ENCODE measurements at regions not wholly inside any gene's neighbourhood (a gene's known extent, or its start where the extent isn't known, plus 50 kb on each side); places are given as distances from the start of the nearest gene placed in this dataset.

- no peak overlapping the region for H3K4me3 ChIP-seq (ENCODE audit: low read depth, low read length)
- no peaks in the 10 kb centered on the region for H3K36me3 ChIP-seq (ENCODE audit: control insufficient read depth, insufficient read depth, low read length)
- H3K27ac ChIP-seq (ENCODE audit: low read depth, low read length): no peak overlapping the region
- no peak overlapping the region for H3K9ac ChIP-seq (ENCODE audit: low read depth, low read length)
- no peaks in the 10 kb centered on the region for H3K27me3 ChIP-seq (ENCODE audit: control insufficient read depth, insufficient read depth, low read length)
- no peaks in the 10 kb centered on the region for H3K4me1 ChIP-seq (ENCODE audit: control insufficient read depth, insufficient read depth, low read length)
- no peaks in the 10 kb centered on the region for H3K9me3 ChIP-seq (ENCODE audit: control insufficient read depth, insufficient read depth, low read length)
Observed at GRCh38 chr11:29564486-29564885, 452.3 kb downstream of the KCNA4 start.

GRCh38 chr11:29562183-29562582 lies 454.6 kb downstream of the KCNA4 start:
- Histone ChIP-seq H3K4me3 (ENCODE audit: low read depth, low read length) (no peak overlapping the region), H3K9ac (ENCODE audit: low read depth, low read length) (no peak overlapping the region), H3K27ac (ENCODE audit: low read depth, low read length) (no peak overlapping the region), H3K4me1 (ENCODE audit: control insufficient read depth, insufficient read depth, low read length) (no peaks in the 10 kb centered on the region), H3K36me3 (ENCODE audit: control insufficient read depth, insufficient read depth, low read length) (no peaks in the 10 kb centered on the region), H3K27me3 (ENCODE audit: control insufficient read depth, insufficient read depth, low read length) (no peaks in the 10 kb centered on the region), H3K9me3 (ENCODE audit: control insufficient read depth, insufficient read depth, low read length) (no peaks in the 10 kb centered on the region)

- H3K27ac ChIP-seq (ENCODE audit: low read depth, low read length): no peak overlapping the region
- H3K4me1 ChIP-seq (ENCODE audit: control insufficient read depth, insufficient read depth, low read length): no peaks in the 10 kb centered on the region
- H3K9ac ChIP-seq (ENCODE audit: low read depth, low read length): no peak overlapping the region
- no peaks in the 10 kb centered on the region for H3K36me3 ChIP-seq (ENCODE audit: control insufficient read depth, insufficient read depth, low read length)
- no peaks in the 10 kb centered on the region for H3K9me3 ChIP-seq (ENCODE audit: control insufficient read depth, insufficient read depth, low read length)
- H3K4me3 ChIP-seq (ENCODE audit: low read depth, low read length): no peak overlapping the region
- no peaks in the 10 kb centered on the region for H3K27me3 ChIP-seq (ENCODE audit: control insufficient read depth, insufficient read depth, low read length)
Observed at GRCh38 chr11:29553990-29554389, 462.8 kb downstream of the KCNA4 start.

- Histone ChIP-seq H3K27me3 (ENCODE audit: control insufficient read depth, insufficient read depth, low read length) (no peaks in the 10 kb centered on the region), H3K9me3 (ENCODE audit: control insufficient read depth, insufficient read depth, low read length) (no peaks in the 10 kb centered on the region), H3K4me1 (ENCODE audit: control insufficient read depth, insufficient read depth, low read length) (no peaks in the 10 kb centered on the region), H3K9ac (ENCODE audit: low read depth, low read length) (no peak overlapping the region), H3K4me3 (ENCODE audit: low read depth, low read length) (no peak overlapping the region), H3K27ac (ENCODE audit: low read depth, low read length) (no peak overlapping the region), H3K36me3 (ENCODE audit: control insufficient read depth, insufficient read depth, low read length) (no peaks in the 10 kb centered on the region)
Observed at GRCh38 chr11:29538339-29539036, 478.3 kb downstream of the KCNA4 start.

GRCh38 chr11:29534836-29535235 lies 482.0 kb downstream of the KCNA4 start:
- H3K27me3 ChIP-seq (ENCODE audit: control insufficient read depth, insufficient read depth, low read length): no peaks in the 10 kb centered on the region
- H3K27ac ChIP-seq (ENCODE audit: low read depth, low read length): no peak overlapping the region
- H3K4me3 ChIP-seq (ENCODE audit: low read depth, low read length): no peak overlapping the region
- H3K9ac ChIP-seq (ENCODE audit: low read depth, low read length): no peak overlapping the region
- H3K36me3 ChIP-seq (ENCODE audit: control insufficient read depth, insufficient read depth, low read length): no peaks in the 10 kb centered on the region
- H3K4me1 ChIP-seq (ENCODE audit: control insufficient read depth, insufficient read depth, low read length): no peaks in the 10 kb centered on the region
- H3K9me3 ChIP-seq (ENCODE audit: control insufficient read depth, insufficient read depth, low read length): no peaks in the 10 kb centered on the region

GRCh38 chr11:29530961-29531360 lies 485.9 kb downstream of the KCNA4 start:
- Histone ChIP-seq H3K27me3 (ENCODE audit: control insufficient read depth, insufficient read depth, low read length) (no peaks in the 10 kb centered on the region), H3K27ac (ENCODE audit: low read depth, low read length) (no peak overlapping the region), H3K9me3 (ENCODE audit: control insufficient read depth, insufficient read depth, low read length) (peaks cover 21% of the 10 kb centered on the region), H3K9ac (ENCODE audit: low read depth, low read length) (no peak overlapping the region), H3K36me3 (ENCODE audit: control insufficient read depth, insufficient read depth, low read length) (no peaks in the 10 kb centered on the region), H3K4me3 (ENCODE audit: low read depth, low read length) (no peak overlapping the region), H3K4me1 (ENCODE audit: control insufficient read depth, insufficient read depth, low read length) (no peaks in the 10 kb centered on the region)

GRCh38 chr11:29527391-29527936 lies 489.4 kb downstream of the KCNA4 start:
- Histone ChIP-seq H3K4me1 (ENCODE audit: control insufficient read depth, insufficient read depth, low read length) (no peaks in the 10 kb centered on the region), H3K4me3 (ENCODE audit: low read depth, low read length) (no peak overlapping the region), H3K9me3 (ENCODE audit: control insufficient read depth, insufficient read depth, low read length) (peaks cover 32% of the 10 kb centered on the region), H3K27me3 (ENCODE audit: control insufficient read depth, insufficient read depth, low read length) (no peaks in the 10 kb centered on the region), H3K36me3 (ENCODE audit: control insufficient read depth, insufficient read depth, low read length) (no peaks in the 10 kb centered on the region), H3K9ac (ENCODE audit: low read depth, low read length) (no peak overlapping the region), H3K27ac (ENCODE audit: low read depth, low read length) (no peak overlapping the region)

GRCh38 chr11:29518389-29519174 lies 498.2 kb downstream of the KCNA4 start:
- Histone ChIP-seq H3K4me3 (ENCODE audit: low read depth, low read length) (no peak overlapping the region; the same call in 1 of the 2 replicates), H3K9ac (ENCODE audit: low read depth, low read length) (no peak overlapping the region), H3K27me3 (ENCODE audit: control insufficient read depth, insufficient read depth, low read length) (no peaks in the 10 kb centered on the region), H3K27ac (ENCODE audit: low read depth, low read length) (no peak overlapping the region), H3K9me3 (ENCODE audit: control insufficient read depth, insufficient read depth, low read length) (peaks cover 50% of the 10 kb centered on the region), H3K4me1 (ENCODE audit: control insufficient read depth, insufficient read depth, low read length) (no peaks in the 10 kb centered on the region), H3K36me3 (ENCODE audit: control insufficient read depth, insufficient read depth, low read length) (no peaks in the 10 kb centered on the region)

- H3K9ac ChIP-seq (ENCODE audit: low read depth, low read length): no peak overlapping the region
Observed at GRCh38 chr11:29511394-29511793, 505.4 kb downstream of the KCNA4 start.

GRCh38 chr11:29507376-29507775 lies 509.5 kb downstream of the KCNA4 start:
- Histone ChIP-seq H3K9ac (ENCODE audit: low read depth, low read length) (no peak overlapping the region), H3K27me3 (ENCODE audit: control insufficient read depth, insufficient read depth, low read length) (no peaks in the 10 kb centered on the region), H3K4me1 (ENCODE audit: control insufficient read depth, insufficient read depth, low read length) (no peaks in the 10 kb centered on the region), H3K4me3 (ENCODE audit: low read depth, low read length) (no peak overlapping the region), H3K27ac (ENCODE audit: low read depth, low read length) (no peak overlapping the region), H3K36me3 (ENCODE audit: control insufficient read depth, insufficient read depth, low read length) (no peaks in the 10 kb centered on the region), H3K9me3 (ENCODE audit: control insufficient read depth, insufficient read depth, low read length) (no peaks in the 10 kb centered on the region)

More at GRCh38 chr11:29511394-29511793, 505.4 kb downstream of the KCNA4 start:
- H3K27ac ChIP-seq (ENCODE audit: low read depth, low read length): no peak overlapping the region
- no peak overlapping the region for H3K4me3 ChIP-seq (ENCODE audit: low read depth, low read length)
- H3K9me3 ChIP-seq (ENCODE audit: control insufficient read depth, insufficient read depth, low read length): no peaks in the 10 kb centered on the region
- no peaks in the 10 kb centered on the region for H3K36me3 ChIP-seq (ENCODE audit: control insufficient read depth, insufficient read depth, low read length)
- H3K27me3 ChIP-seq (ENCODE audit: control insufficient read depth, insufficient read depth, low read length): no peaks in the 10 kb centered on the region
- H3K4me1 ChIP-seq (ENCODE audit: control insufficient read depth, insufficient read depth, low read length): no peaks in the 10 kb centered on the region

GRCh38 chr11:29495676-29496075 lies 521.2 kb downstream of the KCNA4 start:
- Histone ChIP-seq H3K27me3 (ENCODE audit: control insufficient read depth, insufficient read depth, low read length) (no peaks in the 10 kb centered on the region), H3K27ac (ENCODE audit: low read depth, low read length) (no peak overlapping the region), H3K9ac (ENCODE audit: low read depth, low read length) (no peak overlapping the region), H3K36me3 (ENCODE audit: control insufficient read depth, insufficient read depth, low read length) (no peaks in the 10 kb centered on the region), H3K4me3 (ENCODE audit: low read depth, low read length) (no peak overlapping the region), H3K9me3 (ENCODE audit: control insufficient read depth, insufficient read depth, low read length) (no peaks in the 10 kb centered on the region), H3K4me1 (ENCODE audit: control insufficient read depth, insufficient read depth, low read length) (peaks cover 9% of the 10 kb centered on the region)
